Nephron progenitor cell (in vitro differentiated cells): ENCODE measurements at regions not wholly inside any gene's neighbourhood (a gene's known extent, or its start where the extent isn't known, plus 50 kb on each side); places are given as distances from the start of the nearest gene placed in this dataset.

Experiments
- DNase-seq: peaks from one replicate; pipeline ENCODE4 v3.0.0; 2021
- H3K27ac Mint-ChIP-seq: 2 replicates; pipeline ENCODE4 v1.8.0; 2021; ENCODE audit warnings: mild to moderate bottlenecking, moderate library complexity, mixed read lengths
- H3K27me3 Mint-ChIP-seq: 2 replicates; pipeline ENCODE4 v1.8.0; 2021; ENCODE audit warnings: mild to moderate bottlenecking, low read depth, mixed read lengths; ENCODE audit not compliant: poor library complexity
- H3K36me3 Mint-ChIP-seq: 2 replicates; pipeline ENCODE4 v1.8.0; 2021; ENCODE audit warnings: low read depth, mixed read lengths
- H3K4me1 Mint-ChIP-seq: 2 replicates; pipeline ENCODE4 v1.8.0; 2021; ENCODE audit warnings: mixed read lengths
- H3K4me3 Mint-ChIP-seq: 2 replicates; pipeline ENCODE4 v1.8.0; 2021; ENCODE audit warnings: mild to moderate bottlenecking, moderate library complexity, mixed read lengths
- H3K9me3 Mint-ChIP-seq: 2 replicates; pipeline ENCODE4 v1.8.0; 2021; ENCODE audit warnings: mild to moderate bottlenecking, moderate library complexity, mixed read lengths
- CTCF ChIP-seq: fragments of 200-600 bp; sonication (generic); IDR thresholded peaks from 2 replicates; pipeline ENCODE4 v1.5.0; 2021; ENCODE audit warnings: antibody characterized with exemption

DNA sequence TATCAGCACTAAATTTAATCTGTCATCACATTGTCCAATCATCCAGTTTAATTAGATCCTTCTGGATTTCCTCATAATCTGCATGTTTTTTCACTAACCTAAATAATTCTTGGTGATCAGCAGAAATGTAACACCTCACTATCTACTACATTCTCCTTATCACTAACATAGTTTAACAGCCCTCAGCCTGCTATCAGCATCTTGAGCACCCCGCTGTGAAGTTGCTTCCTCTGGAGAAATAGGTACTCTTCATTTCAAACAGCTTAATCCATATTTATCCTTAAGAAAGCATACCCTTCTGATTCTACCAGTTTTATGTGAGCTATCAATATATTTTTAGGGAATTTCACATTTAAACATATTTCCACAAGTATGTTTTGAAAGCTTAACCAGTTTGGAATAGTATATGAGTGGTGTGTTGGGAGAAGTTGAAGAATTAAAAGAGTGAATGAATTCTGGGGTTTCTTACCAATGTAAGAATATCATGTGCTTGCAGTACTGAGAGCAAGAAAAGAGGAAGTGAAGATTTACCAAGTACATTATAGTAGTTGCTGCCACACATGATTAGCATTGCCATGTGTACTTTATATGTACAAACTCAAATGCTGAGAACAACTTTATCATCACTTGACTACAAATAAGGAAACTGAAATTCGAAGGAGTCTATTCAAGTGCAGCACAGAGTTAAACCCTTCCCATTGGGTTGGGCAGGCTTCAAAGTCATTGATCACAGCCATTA lies 771.1 kb upstream of the ADGRL4 start:
- DNase-seq: no peak
- peaks cover 3% of the 10 kb centered on the region for H3K27me3 Mint-ChIP-seq
- TF ChIP-seq CTCF: no peak

GRCh38 chr1:79775402-79775801 lies 768.9 kb upstream of the ADGRL4 start:
- no peak for DNase-seq
- no peak for TF ChIP-seq CTCF
- no peak overlapping the region for H3K27ac Mint-ChIP-seq
- no peaks in the 10 kb centered on the region for H3K9me3 Mint-ChIP-seq
- no peaks in the 10 kb centered on the region for H3K27me3 Mint-ChIP-seq
- no peaks in the 10 kb centered on the region for H3K4me1 Mint-ChIP-seq
- H3K4me3 Mint-ChIP-seq: no peak overlapping the region
- H3K36me3 Mint-ChIP-seq: no peaks in the 10 kb centered on the region

More for the DNA sequence above, 771.1 kb upstream of the ADGRL4 start:
- Mint-ChIP-seq H3K27ac (no peak overlapping the region), H3K9me3 (no peaks in the 10 kb centered on the region), H3K36me3 (no peaks in the 10 kb centered on the region), H3K4me3 (no peak overlapping the region), H3K4me1 (no peaks in the 10 kb centered on the region)

- TF ChIP-seq CTCF: no peak
- no peak overlapping the region for H3K27ac Mint-ChIP-seq
- H3K4me3 Mint-ChIP-seq: no peak overlapping the region
Measured at GRCh38 chr1:79773385-79773784, 766.9 kb upstream of the ADGRL4 start.

DNA sequence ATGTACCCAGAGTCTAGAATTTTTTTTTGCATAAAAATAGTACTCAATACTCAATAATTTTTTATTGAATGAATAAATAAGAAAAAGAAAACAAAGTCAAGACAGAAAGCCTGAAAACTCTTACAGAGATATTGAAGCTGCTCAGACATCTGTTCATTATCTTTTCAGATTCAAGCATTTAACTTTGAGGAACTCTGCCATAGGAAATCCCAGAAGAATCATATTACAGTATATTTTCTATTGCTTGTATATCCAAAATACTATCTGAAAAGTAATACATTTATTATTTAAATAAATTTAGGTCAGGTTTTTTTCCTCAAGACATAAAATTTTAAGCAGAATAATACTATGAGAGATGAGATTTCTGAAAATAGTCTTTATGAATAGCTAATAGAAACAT lies 755.9 kb upstream of the ADGRL4 start:
- TF ChIP-seq CTCF: no peak
- H3K36me3 Mint-ChIP-seq: no peaks in the 10 kb centered on the region
- no peaks in the 10 kb centered on the region for H3K4me1 Mint-ChIP-seq
- DNase-seq: no peak
- peaks cover 4% of the 10 kb centered on the region for H3K9me3 Mint-ChIP-seq
- no peak overlapping the region for H3K4me3 Mint-ChIP-seq
- no peaks in the 10 kb centered on the region for H3K27me3 Mint-ChIP-seq
- H3K27ac Mint-ChIP-seq: no peak overlapping the region

More at GRCh38 chr1:79773385-79773784, 766.9 kb upstream of the ADGRL4 start:
- H3K27me3 Mint-ChIP-seq: no peaks in the 10 kb centered on the region
- no peak for DNase-seq
- H3K9me3 Mint-ChIP-seq: no peaks in the 10 kb centered on the region
- no peaks in the 10 kb centered on the region for H3K4me1 Mint-ChIP-seq
- H3K36me3 Mint-ChIP-seq: no peaks in the 10 kb centered on the region

- Mint-ChIP-seq H3K27me3 (peaks cover 3% of the 10 kb centered on the region), H3K9me3 (peaks cover 4% of the 10 kb centered on the region), H3K4me1 (no peaks in the 10 kb centered on the region), H3K4me3 (no peak overlapping the region), H3K27ac (no peak overlapping the region), H3K36me3 (no peaks in the 10 kb centered on the region)
- DNase-seq: no peak
- TF ChIP-seq CTCF: no peak
Measured at GRCh38 chr1:79760531-79760930, 754.0 kb upstream of the ADGRL4 start.

DNA sequence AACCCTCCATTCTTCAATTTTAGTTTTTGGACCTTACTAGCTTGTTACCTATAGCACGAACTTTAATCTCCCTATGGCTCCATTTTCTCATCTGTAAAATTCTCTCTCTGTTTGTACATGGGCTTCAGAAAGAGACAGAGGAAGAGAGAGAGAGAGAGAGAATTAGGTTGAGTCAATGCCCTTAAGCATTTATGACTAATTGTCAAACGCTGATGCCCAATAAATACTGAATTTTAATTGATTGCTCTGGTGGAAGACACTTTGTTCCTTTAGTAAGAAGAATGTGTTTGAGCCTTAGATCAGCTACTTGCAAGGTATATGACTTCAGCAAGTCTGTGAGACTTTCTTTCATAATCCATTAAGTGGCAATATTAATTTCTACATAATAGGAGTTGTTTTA lies 743.1 kb upstream of the ADGRL4 start:
- Mint-ChIP-seq H3K4me1 (no peaks in the 10 kb centered on the region), H3K27me3 (no peaks in the 10 kb centered on the region), H3K36me3 (no peaks in the 10 kb centered on the region), H3K4me3 (no peak overlapping the region), H3K27ac (no peak overlapping the region), H3K9me3 (no peaks in the 10 kb centered on the region)
- no peak for DNase-seq
- TF ChIP-seq CTCF: no peak
